Sigmoid colon (tissue), 6 donors: ENCODE measurements at regions not wholly inside any gene's neighbourhood (a gene's known extent, or its start where the extent isn't known, plus 50 kb on each side); places are given as distances from the start of the nearest gene placed in this dataset.

ENCODE experiments used
- DNase-seq: peaks from one replicate; pipeline ENCODE4 v3.0.0-alpha.2; 2019
- H3K27ac ChIP-seq, 4 donors: fragments of 200-600 bp; sonication (generic); one replicate each; pipeline ENCODE4 v1.5.1; 2016 to 2019; ENCODE audit warnings: mild to moderate bottlenecking in 1 of 4
- H3K27me3 ChIP-seq, 3 donors: fragments of 200-600 bp; sonication (generic); one replicate each; pipeline ENCODE4 v1.5.1; 2019; ENCODE audit warnings: mild to moderate bottlenecking in 1 of 3
- H3K36me3 ChIP-seq, 4 donors: fragments of 200-600 bp; sonication (generic); one replicate each; pipeline ENCODE4 v1.5.1; 2016 to 2019
- H3K4me1 ChIP-seq, 4 donors: fragments of 200-600 bp; sonication (generic); one replicate each; pipeline ENCODE4 v1.5.1; 2017 to 2019
- H3K4me3 ChIP-seq, 4 donors: fragments of 200-600 bp; sonication (generic); one replicate each; pipeline ENCODE4 v1.5.1; 2017 to 2019; ENCODE audit warnings: mild to moderate bottlenecking in 2 of 4, moderate library complexity in 1 of 4
- H3K9me3 ChIP-seq, 4 donors: fragments of 200-600 bp in 3 of 4; sonication (generic) in 3 of 4; one replicate each; pipeline versions ENCODE4 v1.5.1 to v1.6.1; 2013 to 2019
- CTCF ChIP-seq, 4 experiments: fragments of 450-650 bp in 3 of 4; fragments of 200-600 bp in 1 of 4; IDR thresholded peaks; one replicate each; pipeline ENCODE4 v1.5.1; 2016 to 2019; ENCODE audit warnings: antibody characterized with exemption in 4 of 4, mild to moderate bottlenecking in 3 of 4, moderate library complexity in 2 of 4
- EP300 ChIP-seq, 4 donors: sonication (generic); formaldehyde crosslinking; IDR thresholded peaks; one replicate each; pipeline ENCODE4 v1.6.1; 2017; ENCODE audit warnings: antibody characterized with exemption in 4 of 4
- POLR2A ChIP-seq, 2 donors: fragments of 450-650 bp; IDR thresholded peaks; one replicate each; pipeline ENCODE4 v1.6.1; 2016; ENCODE audit warnings: antibody characterized with exemption in 2 of 2, mild to moderate bottlenecking in 2 of 2, moderate library complexity in 2 of 2
- POLR2AphosphoS5 ChIP-seq, 4 donors: sonication (generic); formaldehyde crosslinking; IDR thresholded peaks; one replicate each; pipeline ENCODE4 v1.6.1; 2017; ENCODE audit warnings: antibody characterized with exemption in 4 of 4
- WGBS, 2 donors: extraction: QIAGEN DNeasy Blood & Tissue Kit; methylation state at CpG; one replicate each; pipeline ENCODE4 v1.1.7; 2013; 5-methylcytosine and 5-hydroxymethylcytosine counted together
- intact Hi-C: fragments of 100-400 bp; cut with DNase I; formaldehyde crosslinking; loops from one replicate; pipeline ENCODE4 v1.15.1; 2023
- donor health status: healthy with polysubstance abuse.
- donor health status: healthy.

DNA sequence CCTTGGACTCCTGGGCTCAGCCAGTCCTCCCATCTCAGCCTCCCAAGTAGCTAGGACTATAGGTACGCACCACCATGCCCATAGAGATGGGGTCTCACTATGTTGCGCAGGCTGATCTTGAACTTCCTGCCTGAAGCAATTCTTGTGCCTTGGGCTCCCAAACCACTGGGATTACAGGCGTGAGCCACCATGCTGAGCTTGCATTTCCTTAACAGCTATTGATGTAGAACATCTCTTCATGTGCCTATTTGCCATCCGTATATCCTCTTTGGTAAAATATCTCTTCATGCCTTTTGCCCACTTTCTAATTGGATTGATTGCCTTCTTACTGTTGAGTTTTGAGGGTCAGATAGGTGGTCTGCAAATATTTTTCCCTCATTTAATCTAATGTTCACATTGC lies 208.9 kb upstream of the TLE3 start:
- intact Hi-C loops = no loop called here

DNA sequence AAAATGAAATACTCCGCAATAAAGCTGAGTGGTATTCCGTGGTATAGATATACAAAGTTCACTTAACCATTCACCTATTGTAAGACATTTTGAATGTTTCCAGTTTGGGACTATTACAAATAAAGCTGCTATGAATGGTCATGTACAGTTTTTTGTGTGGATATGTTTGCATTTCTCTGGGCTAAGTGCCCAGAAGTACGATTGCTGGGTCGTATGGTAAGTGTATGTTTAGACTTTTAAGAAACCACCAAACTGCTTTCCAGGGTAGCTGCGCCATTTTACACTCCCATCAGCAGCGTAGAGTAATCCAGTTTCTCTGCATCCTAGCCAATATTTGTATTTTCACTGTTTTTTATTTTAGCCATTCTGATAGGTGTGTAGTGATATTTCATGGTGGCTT lies 208.4 kb upstream of the TLE3 start:
- intact Hi-C loops = no loop called here
- 45 to 68% methylated on average over 6 of the region's 6 CpGs for WGBS, 2 donors

More for the DNA sequence above, 208.9 kb upstream of the TLE3 start:
- 94 to 95% methylated on average over 4 of the region's 4 CpGs for WGBS, 2 donors
- no peak for DNase-seq
- Histone ChIP-seq H3K9me3 (no peaks in the 10 kb centered on the region), H3K4me1 (no peaks in the 10 kb centered on the region), H3K36me3 (no peaks in the 10 kb centered on the region), H3K27ac (no peak overlapping the region), H3K4me3 (no peak overlapping the region), H3K27me3 (no peaks in the 10 kb centered on the region)
- TF ChIP-seq POLR2A (IDR thresholded peaks at IDR 0.05) = no peak

GRCh38 chr15:70303981-70304380 lies 206.3 kb upstream of the TLE3 start:
- H3K27me3 ChIP-seq = no peaks in the 10 kb centered on the region
- no peaks in the 10 kb centered on the region for H3K4me1 ChIP-seq
- H3K36me3 ChIP-seq = no peaks in the 10 kb centered on the region
- TF ChIP-seq POLR2A (IDR thresholded peaks at IDR 0.05) (no peak), EP300 (IDR thresholded peaks at IDR 0.05) (no peak), POLR2AphosphoS5 (IDR thresholded peaks at IDR 0.05) (no peak), CTCF (IDR thresholded peaks at IDR 0.05) (no peak)
- no peak for DNase-seq
- 98% methylated on average over 4 of the region's 4 CpGs for WGBS, 2 donors
- H3K9me3 ChIP-seq = no peaks in the 10 kb centered on the region
- H3K4me3 ChIP-seq = no peak overlapping the region
- H3K27ac ChIP-seq = no peak overlapping the region
- intact Hi-C loops = no loop called here

More for the DNA sequence above, 208.4 kb upstream of the TLE3 start:
- TF ChIP-seq POLR2AphosphoS5 (IDR thresholded peaks at IDR 0.05) (no peak), EP300 (IDR thresholded peaks at IDR 0.05) (no peak), POLR2A (IDR thresholded peaks at IDR 0.05) (no peak), CTCF (IDR thresholded peaks at IDR 0.05) (no peak)
- no peaks in the 10 kb centered on the region for H3K9me3 ChIP-seq
- no peak for DNase-seq
- H3K4me1 ChIP-seq = no peaks in the 10 kb centered on the region
- no peak overlapping the region for H3K4me3 ChIP-seq
- no peaks in the 10 kb centered on the region for H3K36me3 ChIP-seq
- no peak overlapping the region for H3K27ac ChIP-seq
- no peaks in the 10 kb centered on the region for H3K27me3 ChIP-seq

DNA sequence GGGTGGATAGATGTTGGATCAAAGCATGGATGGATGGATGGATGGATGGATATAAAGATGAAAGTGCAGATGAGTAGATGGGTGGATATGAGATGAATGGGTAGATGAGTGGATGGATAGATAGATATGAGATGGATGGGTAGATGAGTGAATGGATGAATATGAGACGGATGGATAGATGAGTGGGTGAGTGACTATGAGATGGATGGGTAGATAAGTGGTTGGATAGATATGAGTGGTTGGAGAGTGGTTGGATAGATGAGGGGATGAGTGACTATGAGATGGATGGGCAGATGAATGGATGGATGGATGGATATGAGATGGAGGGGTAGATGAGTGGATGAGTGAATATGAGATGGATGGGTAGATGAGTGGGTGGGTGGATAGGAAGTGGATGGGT lies 204.6 kb upstream of the TLE3 start:
- WGBS, 2 donors = 96 to 97% methylated on average over 1 of the region's 1 CpG
- Histone ChIP-seq H3K9me3 (no peaks in the 10 kb centered on the region), H3K4me1 (no peaks in the 10 kb centered on the region), H3K36me3 (no peaks in the 10 kb centered on the region), H3K4me3 (no peak overlapping the region), H3K27me3 (no peaks in the 10 kb centered on the region), H3K27ac (no peak overlapping the region)
- DNase-seq = no peak
- TF ChIP-seq POLR2A (IDR thresholded peaks at IDR 0.05) = no peak
- TF ChIP-seq POLR2AphosphoS5 (IDR thresholded peaks at IDR 0.05) = no peak
- no peak for TF ChIP-seq EP300 (IDR thresholded peaks at IDR 0.05)
- no peak for TF ChIP-seq CTCF (IDR thresholded peaks at IDR 0.05)
- intact Hi-C loops = no loop called here

DNA sequence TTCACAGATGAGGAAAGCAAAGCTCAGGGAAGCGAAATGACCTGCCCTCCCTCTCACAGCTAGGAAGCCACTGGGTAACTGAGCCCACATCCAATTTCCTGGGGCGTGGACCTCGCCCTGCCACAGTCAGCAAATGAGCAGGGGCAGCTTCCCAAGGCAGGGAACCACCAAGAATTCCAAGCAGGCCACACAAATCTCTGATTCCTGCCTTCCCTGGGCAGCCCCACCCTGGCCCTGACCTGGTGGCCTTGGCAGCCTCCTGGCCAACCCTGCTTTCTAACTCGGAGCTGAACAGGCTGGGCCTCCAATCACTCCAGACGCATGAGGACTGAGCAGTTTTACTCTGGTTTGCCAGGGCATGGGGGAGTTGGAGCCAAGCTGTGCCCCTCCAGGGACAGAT lies 203.7 kb upstream of the TLE3 start:
- no peaks in the 10 kb centered on the region for H3K4me1 ChIP-seq
- 68 to 86% methylated on average over 5 of the region's 5 CpGs for WGBS, 2 donors
- no peaks in the 10 kb centered on the region for H3K27me3 ChIP-seq
- no peak overlapping the region for H3K27ac ChIP-seq
- DNase-seq = no peak
- H3K4me3 ChIP-seq = no peak overlapping the region
- no peaks in the 10 kb centered on the region for H3K36me3 ChIP-seq
- TF ChIP-seq POLR2A (IDR thresholded peaks at IDR 0.05) = no peak
- no peak for TF ChIP-seq CTCF (IDR thresholded peaks at IDR 0.05)
- TF ChIP-seq EP300 (IDR thresholded peaks at IDR 0.05) = no peak
- TF ChIP-seq POLR2AphosphoS5 (IDR thresholded peaks at IDR 0.05) = no peak
- no peaks in the 10 kb centered on the region for H3K9me3 ChIP-seq
- intact Hi-C loops = no loop called here
